Activated T-helper 1 cell treated with anti-CD3 and anti-CD28 coated beads, Interleukin-2, amount 50 U/mL, for 16 hours (primary cell): ENCODE measurements at regions not wholly inside any gene's neighbourhood (a gene's known extent, or its start where the extent isn't known, plus 50 kb on each side); places are given as distances from the start of the nearest gene placed in this dataset.

ENCODE experiments used
- DNase-seq, 2 donors: peaks; one replicate each; pipeline ENCODE4 v3.0.0-alpha.2; 2020; ENCODE audit warnings: low read depth in 1 of 2, low spot score in 1 of 2

DNA sequence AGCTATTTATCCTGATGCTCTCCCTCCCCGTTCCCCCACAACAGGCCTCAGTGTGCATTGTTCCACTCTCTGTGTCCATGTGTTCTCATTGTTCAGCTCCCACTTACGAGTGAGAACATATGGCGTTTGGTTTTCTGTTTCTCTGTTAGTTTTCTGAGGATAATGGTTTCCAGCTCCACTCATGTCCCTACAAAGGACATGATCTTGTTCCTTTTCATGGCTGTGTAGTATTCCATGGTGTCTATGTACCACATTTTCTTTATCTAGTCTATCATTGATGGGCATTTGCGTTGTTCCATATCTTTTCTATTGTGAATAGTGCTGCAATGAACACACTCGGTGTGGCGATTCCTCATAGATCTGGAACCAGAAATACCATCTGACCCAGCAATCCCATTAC lies 225.9 kb upstream of the CDH4 start:
- no peak for DNase-seq

DNA sequence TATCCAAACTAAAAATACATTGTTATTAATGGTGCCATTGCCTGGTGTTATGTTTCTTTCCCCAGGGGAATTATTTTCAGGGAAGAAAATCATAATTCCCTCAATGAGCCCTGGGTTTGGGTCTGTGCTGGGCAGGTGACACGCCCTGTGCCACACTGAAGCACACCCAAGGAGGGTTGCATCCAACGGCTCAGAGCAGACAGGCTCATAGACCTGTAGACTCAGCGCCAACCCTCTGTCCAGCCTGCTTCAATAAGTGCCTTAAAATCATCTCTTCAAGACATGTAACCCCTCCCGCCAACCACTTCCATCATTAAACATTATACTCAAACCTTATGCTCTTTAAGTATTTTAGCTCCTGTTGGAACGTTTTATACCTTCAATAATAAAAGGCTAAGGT lies 225.3 kb upstream of the CDH4 start:
- no peak for DNase-seq

DNA sequence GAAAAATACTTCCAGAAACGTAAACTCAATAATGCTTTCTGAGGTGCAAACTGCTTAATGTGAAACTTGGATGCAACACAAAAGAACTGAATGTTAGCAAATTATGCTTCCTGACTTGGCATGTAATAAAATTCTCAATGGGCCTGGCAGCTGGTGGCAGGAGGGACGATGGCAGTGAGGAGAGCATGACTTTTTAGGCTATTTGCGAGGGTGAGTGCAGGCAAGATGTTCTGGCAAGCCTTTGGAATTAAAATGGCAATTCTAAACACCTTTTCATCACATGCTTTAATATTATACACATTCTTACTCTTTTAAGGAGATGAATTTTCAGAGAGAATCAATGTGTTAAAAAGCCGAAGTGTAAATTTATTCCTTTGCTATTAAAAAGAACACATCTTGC lies 224.8 kb upstream of the CDH4 start:
- no peak for DNase-seq

DNA sequence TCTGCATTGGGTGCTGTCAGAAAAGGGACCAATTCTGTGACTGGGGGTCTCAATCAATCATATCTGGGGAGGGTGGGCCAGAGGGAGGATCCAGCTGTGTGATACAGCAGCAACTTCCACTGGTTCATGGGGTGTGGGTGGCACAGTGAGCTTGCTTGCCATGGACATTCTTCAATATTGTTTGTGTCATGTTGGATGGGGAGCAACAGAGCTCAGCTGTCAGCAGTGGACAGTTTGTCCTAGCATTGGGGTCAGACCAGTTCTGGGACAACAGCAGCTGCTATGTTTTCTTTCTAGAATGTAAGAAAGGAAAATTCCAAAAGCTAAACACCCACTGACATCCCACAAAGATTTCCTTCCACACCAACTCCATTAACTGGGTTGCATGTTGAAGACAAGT lies 221.9 kb upstream of the CDH4 start:
- no peak for DNase-seq

DNA sequence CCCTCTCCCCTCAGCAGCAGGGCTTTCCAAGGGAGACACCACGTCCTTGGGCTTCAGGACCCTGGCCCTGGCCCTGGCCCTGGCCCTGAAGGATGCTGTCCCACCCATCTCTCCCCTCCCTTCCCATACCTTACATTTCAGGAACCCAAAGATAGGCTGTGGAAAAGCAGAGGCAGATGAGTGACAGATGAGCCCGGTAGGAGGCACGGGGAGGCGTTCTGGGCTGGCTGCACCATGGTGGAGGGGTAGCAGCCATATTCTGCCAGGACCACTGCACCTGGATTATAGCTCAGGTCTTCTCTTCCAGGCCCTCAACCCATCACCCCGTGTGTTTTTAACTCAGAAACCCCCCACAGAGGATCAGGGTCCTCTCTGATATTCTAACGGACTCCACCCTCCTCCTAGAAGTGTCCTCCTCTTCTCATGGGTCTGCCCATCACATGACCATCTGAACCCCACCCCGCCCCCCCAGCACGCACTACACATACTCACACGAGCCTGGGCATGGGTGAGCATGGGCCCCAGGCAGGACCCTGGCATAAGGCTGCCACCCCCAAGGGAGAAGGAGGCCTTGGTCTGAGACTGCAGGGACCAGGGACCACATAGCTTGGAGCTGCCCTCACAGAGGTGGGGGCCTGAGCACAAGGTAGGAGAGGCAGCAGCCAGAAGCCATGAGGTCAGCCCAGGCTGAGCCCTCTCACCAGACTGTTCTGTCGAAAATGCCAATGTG lies 220.8 kb upstream of the CDH4 start:
- DNase-seq: no peak

DNA sequence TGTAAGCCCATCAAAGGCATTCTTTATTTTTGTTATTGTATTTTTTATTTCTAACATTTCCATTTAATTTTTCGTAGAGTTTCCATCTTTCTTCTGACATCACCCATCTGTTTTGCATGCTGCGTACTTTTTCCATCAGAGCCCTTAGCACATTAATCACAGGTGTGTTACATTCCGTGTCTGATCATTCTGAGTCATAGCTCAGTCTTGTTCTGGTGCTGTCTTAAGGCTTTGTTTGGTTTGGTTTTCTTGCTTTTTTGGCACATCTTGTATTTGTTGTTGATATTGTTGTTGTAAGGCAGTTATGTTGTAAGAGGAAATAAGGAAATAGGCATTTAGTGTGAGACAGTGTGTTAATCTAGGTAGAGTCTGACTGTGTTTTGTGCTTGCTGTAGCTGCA lies 214.6 kb upstream of the CDH4 start:
- DNase-seq: no peak

DNA sequence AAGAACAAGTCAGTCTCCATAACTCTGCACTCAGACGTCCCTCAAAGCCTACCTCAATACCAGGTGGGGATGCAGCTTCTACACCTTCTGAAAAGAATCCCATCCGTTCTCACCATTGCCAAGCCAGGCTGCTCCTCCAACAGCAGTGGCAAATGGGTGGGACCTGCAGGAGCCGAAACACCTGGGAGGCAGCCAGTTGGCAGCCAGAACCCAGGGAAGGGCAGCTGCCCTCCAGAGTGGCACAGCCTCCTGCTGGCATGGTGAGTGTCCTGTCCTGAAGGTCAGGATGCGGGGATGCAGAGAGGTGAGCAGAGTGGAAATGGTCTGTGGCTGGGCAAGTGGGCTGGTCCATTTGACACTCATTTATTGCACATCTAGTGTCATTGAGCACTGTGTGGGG lies 210.6 kb upstream of the CDH4 start:
- no peak for DNase-seq

DNA sequence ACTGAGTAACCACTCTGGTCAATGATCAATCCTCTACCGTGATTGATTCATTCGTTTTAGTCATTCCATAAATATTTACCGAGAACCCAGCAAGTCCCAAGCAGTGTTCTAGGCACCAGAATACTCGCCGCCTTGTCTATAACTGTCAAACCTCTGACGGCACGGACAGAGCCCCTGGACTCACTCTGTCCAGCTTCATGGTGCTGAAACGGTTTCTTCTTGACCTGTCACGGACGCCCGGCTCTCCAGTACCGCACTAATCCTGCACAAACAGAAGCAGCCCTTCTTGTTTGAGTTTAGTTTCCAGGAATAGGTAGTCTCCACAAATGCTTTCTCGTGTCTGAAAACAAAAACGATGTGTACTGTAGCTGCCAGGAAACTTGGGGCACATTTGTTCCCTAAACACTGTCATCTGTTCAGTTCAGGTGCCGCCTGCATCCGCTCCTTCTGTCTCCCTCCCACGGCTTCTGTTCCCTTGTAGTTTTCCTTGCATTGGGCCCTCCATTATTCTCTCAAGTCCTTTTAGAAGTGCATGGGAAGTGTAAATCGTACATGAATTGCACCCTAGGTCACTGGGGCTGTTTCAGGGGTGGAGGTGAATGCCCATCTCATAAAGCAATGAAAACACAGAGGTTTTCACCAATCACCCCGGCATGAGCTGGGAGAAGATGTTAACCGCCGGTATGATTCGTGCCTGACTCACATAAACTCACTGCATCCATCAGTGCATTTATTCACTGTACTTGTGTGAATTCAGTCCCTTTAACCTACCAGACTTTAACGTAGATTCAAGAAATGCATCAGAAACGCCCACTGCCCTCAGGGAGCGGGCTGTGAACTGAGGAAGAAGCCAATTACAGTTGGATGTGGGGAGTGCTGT lies 209.3 kb upstream of the CDH4 start:
- no peak for DNase-seq

DNA sequence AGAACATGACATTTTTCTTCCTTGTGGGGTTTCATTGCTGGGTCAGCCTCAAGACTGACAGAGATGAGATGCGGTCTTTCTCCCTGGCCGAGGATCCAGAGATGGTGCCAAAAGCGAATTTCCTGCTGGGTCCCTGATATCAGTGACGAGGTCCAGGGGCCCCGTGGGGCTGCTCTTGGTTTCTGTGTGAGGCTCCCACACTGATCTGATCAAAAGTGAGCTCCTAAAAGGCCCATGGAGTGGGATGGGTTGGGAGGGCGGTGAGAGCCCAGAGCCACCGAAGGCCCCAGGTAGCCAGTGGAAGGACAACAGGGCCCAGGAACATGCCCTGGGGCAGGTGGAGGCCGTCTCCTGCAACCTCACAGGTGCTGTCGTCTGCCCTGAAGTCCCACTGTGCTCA lies 208.4 kb upstream of the CDH4 start:
- no peak for DNase-seq

DNA sequence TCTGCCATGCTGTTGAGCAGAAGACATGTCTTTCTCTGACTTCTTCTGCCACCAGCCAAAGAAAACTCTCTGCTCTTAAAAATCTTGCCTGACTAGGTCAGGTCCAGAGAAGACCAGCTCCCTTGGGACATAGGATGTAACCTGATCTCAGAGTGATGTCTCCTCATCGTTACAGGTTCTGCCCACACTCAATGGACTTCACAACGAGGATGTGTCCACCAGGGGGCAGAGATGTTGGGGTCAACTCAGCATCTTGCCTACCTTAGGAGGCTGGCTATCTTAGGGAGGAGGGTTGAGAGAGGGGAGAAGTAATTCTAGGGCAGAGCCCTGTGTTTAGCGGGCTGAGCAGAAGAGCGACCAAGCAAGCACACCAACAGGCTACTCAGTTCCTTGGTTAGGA lies 207.6 kb upstream of the CDH4 start:
- DNase-seq: no peak

DNA sequence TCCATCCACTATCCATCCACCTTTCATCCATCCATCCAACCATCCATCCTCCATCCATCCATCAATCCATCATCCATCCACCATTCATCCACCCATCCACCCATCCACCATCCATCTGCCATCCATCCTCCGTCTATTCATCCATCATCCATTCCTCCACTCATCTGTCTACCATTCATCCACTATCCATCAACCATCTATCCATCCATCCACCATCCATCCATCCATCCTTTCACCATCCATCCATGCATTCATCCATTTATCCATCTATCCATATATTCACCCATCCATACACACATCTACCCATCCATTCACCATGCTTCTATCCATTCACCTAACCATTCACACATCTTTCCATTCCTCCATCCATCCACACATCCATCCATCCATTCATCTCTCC lies 207.0 kb upstream of the CDH4 start:
- no peak for DNase-seq

DNA sequence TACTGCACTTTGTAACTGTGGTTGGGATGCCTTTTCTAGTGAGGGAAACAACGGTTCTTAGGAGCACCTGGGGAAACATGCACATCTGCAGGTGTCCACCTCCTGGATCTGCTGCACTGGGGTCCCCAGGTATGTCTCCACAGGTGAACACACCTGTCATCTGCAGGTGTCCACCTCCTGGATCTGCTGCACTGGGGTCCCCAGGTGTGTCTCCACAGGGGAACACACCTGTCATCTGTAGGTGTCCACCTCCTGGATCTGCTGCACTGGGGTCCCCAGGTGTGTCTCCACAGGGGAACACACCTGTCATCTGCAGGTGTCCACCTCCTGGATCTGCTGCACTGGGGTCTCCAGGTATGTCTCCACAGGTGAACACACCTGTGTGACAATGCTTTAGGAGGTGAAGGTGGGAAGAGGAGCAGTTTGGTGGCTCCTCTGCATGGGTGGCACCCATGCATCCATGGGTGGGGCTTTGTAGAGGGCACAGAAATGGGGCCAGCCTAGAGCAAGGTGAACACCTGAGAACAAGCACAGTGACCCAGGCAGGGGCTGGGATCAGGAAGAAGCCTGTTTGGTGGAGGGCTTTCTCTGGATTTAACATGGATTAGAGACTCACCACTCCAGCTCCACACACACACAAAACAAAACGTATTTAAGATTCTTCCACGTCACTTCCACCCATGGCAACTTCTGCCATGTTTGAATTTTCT lies 206.0 kb upstream of the CDH4 start:
- no peak for DNase-seq

DNA sequence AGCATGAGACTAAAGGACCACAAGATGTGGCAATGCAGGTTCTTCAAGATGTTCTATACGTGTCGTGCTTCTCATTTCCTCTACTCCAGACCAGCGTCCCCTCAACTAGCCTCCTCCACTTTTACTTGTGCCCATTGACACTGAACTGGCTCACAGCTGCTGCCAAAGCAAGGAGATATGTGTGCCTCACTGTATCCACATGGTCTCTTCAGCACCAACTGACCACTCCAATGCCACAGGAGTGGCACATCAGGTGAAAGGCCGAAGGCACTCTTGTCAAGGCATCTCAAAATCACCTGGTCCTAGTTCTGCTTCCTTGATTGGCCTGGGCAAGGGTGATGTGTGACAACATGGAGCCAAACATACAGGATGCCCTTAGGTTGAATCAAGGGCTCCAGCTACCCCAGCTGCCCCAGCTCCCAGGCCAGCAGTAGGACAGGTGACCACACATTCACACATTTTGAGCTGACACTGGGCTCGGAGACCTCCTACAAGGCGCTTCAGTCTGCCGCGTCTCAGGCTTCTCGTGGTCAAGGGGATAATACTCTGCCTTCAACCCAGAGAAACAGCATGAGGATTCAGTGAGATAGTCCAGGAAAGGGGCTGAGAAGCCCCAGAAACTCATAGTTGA lies 205.2 kb upstream of the CDH4 start:
- no peak for DNase-seq

DNA sequence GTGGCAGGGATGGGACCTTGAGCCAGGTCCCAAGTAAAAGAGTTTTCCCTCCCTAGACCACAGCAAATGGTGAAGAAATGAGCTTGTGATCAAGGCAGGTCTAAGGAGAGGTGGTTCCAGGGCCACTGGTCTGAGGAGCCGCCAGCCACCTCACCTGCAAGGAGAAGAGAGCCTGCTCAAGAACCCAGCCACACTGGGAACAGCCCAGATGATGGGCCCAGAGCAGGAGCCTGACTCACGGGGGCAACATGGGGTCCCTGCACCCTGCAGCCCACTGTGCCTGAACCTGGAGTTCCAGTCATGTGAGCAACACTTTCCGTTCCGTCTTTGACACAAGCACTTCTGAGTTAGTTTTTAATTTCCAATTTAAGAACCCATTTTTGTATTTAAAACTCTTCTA lies 204.5 kb upstream of the CDH4 start:
- DNase-seq: no peak

DNA sequence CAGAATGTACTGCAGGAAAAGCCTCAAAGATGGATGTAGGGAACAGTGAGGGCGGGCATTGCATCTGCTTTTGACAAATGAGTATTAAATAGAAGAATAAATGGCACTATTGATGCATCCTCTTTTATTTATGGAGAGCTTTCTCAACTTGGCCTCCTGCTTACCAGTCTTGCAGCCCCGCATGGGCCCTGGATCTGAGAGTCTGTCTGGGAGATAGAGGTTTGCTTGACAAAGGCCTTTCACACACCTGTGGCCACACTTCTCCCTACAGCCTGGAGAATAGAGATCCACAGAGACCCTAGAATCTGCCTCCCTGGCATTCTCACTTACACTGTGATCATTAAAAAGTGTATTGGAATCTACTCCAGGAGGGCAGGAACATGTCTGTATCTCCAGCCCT lies 203.8 kb upstream of the CDH4 start:
- no peak for DNase-seq

DNA sequence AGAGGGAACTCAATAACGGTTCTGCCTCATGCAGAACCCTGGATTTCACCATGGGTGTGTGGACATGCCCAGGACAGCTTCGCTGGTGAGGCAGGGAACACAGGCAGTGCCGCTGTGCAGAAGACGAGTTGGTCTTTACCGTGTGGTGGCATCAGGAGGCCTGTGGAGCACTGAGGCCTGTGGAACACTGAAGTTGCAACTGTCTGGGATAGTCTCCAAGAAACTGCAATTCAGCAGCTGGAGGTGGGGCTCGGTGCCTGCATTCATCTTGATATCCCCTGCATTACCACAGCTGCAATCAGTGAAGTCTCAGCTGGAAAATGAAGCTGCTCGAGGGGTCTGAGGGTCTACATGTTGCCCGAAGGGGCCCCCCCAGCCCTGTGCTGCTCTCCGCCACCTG lies 202.4 kb upstream of the CDH4 start:
- no peak for DNase-seq

DNA sequence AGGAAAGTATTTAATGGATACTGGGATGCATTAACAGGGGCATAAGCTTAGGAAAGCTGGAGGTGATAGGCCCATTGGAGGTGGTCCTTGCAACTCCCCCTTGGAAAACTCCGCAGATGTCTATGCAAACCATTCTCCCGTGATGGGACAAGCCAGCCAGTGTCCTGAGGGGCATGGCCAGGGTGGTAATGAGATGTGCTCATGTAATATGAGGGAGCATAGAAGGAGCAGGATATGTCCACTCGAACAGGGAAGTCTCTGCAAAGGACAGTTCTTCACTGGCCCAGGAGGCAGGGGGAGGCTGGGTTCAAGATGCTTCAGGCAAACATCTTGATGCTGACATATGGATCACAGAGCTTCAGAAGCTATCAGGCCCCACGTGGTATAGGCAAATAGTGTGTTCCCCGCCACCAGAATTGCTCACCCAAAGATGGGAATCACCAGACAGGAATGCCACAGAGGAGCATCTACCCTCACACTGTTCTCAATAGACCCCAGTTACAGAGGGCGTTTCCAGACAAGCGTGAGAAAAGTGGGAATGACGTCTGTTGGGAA lies 201.6 kb upstream of the CDH4 start:
- DNase-seq: no peak

DNA sequence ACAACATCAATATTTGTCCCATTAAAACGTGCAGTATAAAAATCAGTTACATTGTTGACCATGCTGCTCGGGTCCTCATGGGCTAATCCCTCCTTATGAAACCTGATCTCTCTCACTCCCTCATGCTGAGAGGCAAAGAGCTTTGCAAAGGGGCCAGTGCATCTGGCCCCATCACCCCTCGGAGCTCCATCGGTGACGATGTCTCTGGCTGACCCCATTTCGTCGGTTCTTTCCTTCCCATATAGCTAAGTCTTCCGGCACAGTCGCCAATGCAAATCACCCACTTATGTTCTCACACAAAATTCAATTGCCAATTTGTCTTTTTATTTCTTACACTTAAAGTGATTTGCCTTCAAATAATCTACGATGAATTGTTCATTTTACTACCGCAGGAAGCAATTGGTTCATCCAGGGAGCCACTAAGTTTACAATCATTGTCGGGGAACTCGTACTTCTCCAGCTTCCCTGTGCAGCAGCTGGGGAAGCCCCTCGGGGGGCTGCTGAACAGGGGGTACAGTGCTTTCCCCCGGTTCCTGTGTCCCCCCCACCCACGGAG lies 199.8 kb upstream of the CDH4 start:
- DNase-seq: no peak

DNA sequence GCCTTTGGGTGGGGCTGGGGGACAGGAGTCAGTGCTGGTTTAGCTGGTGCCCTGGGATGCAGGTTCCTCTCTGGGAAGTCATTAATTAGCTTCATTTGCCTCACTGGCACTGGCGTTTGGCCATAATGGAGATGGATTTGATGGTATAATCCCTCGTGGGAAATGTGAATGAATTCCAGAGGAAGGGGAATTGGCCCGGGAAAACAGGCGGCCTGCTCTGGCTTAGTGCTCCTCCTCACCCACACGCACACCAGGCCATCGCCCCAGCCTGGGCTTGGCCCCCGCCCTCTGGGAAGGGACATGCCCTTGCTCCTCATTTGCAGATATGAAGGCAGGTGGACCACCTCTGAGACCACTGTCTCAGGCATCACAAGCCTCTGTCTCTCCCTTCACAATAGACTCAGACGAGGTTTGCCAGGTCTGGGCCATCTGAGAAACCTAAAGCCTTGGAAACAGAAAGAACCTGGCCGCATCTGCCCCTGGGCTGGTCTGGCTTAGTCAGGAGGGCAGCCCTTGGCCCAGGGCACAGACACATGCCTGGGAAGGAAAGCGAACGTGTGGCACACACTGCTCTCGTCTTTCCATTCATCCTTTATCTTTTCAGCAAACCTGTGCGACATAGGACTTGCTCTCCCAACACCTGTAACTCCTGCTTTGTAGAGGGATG lies 199.2 kb upstream of the CDH4 start:
- DNase-seq: no peak

DNA sequence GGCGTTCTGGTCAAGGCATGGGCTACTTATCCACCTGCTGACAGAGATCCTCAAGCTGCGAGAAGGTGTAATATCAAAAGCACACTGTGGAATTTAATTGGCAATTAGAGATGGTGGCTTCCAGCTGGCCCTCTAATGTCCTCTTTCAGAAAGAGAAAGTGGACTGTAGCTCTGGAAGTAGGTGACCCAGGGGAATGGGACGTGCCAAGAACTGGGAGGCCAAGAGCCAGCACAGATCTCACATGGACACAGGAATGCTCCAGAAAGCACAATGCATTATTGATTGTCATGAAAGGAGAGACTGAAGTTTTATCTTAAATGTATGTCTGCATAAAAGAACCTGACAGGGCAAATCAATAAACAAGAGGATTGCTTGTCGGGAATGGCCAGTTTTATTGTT lies 198.6 kb upstream of the CDH4 start:
- no peak for DNase-seq

DNA sequence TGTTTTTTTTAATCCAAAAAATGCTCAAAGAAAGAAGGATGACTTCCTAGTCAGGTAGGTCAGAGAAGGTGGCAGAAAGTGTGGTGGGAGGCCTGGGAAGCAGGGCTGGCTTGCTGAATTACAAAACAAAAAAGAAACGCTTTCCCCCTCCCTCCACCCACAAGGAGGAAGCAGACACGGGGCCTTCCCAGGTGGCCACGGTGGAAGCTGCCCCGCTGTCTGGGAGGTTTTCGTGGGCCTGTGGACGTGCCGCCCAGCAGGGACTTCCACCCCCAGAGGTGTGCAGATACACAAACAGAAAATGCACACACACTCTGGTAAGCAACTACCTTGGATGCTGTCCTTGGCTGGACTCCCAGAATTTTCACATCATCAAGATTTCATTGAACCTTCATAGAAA lies 198.2 kb upstream of the CDH4 start:
- DNase-seq: no peak
